ENCODE measurements at regions not wholly inside any gene's neighbourhood (a gene's known extent, or its start where the extent isn't known, plus 50 kb on each side); places are given as distances from the start of the nearest gene placed in this dataset.

DNA sequence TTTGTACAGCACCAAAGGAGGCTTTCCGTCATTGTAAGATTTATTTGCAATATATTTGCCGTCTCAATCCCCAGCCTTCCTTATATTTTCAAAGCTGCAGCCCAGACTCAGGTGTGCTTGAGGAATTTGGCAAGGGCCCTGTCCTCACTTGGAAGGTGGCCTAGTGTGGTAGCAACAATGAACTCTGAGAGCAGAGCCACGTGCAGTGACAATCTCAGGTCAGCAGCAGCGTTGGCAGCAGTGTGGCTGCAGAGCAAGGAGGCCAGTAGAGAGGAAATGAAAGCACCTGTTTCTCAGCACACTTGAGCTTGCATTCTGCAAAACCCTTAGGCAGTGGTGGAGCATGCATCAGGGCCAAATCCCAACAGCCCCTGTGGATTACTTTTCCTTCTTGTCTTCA lies 613.5 kb downstream of the RBFOX1 start:
- H3K27ac ChIP-seq = no peak overlapping the region
- no peaks in the 10 kb centered on the region for H3K9me3 ChIP-seq (ENCODE audit: low read depth)
- no peaks in the 10 kb centered on the region for H3K27me3 ChIP-seq
- DNase-seq (ENCODE audit: low spot score) = no peak
- no peaks in the 10 kb centered on the region for H4K20me1 ChIP-seq (ENCODE audit: insufficient read depth, poor library complexity, severe bottlenecking)
- H3K9me2 ChIP-seq (replicated peaks; ENCODE audit: insufficient read depth) = no peaks in the 10 kb centered on the region
- no peak overlapping the region for H2AFZ ChIP-seq
- TF ChIP-seq EZH2phosphoT487 (IDR thresholded peaks at IDR 0.05; ENCODE audit: low read depth, severe bottlenecking, unreplicated experiment) = no peak
- TF ChIP-seq EZH2 (IDR thresholded peaks at IDR 0.05; ENCODE audit: borderline replicate concordance) = no peak
- TF ChIP-seq, protein P1, sequence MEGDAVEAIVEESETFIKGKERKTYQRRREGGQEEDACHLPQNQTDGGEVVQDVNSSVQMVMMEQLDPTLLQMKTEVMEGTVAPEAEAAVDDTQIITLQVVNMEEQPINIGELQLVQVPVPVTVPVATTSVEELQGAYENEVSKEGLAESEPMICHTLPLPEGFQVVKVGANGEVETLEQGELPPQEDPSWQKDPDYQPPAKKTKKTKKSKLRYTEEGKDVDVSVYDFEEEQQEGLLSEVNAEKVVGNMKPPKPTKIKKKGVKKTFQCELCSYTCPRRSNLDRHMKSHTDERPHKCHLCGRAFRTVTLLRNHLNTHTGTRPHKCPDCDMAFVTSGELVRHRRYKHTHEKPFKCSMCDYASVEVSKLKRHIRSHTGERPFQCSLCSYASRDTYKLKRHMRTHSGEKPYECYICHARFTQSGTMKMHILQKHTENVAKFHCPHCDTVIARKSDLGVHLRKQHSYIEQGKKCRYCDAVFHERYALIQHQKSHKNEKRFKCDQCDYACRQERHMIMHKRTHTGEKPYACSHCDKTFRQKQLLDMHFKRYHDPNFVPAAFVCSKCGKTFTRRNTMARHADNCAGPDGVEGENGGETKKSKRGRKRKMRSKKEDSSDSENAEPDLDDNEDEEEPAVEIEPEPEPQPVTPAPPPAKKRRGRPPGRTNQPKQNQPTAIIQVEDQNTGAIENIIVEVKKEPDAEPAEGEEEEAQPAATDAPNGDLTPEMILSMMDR (IDR thresholded peaks at IDR 0.05; ENCODE audit: poor library complexity) = no peak
- H3K36me3 ChIP-seq (replicated peaks; ENCODE audit: insufficient read depth, low read depth) = no peaks in the 10 kb centered on the region
- H3K4me1 ChIP-seq (ENCODE audit: insufficient read depth) = no peaks in the 10 kb centered on the region
- H3K79me2 ChIP-seq = no peaks in the 10 kb centered on the region
- no peak overlapping the region for H3K4me2 ChIP-seq
- H3K4me3 ChIP-seq = no peak overlapping the region
- 72% methylated on average over 4 of the region's 4 CpGs for WGBS (ENCODE audit: low lambda C conversion rate, missing lambda C conversion rate)

DNA sequence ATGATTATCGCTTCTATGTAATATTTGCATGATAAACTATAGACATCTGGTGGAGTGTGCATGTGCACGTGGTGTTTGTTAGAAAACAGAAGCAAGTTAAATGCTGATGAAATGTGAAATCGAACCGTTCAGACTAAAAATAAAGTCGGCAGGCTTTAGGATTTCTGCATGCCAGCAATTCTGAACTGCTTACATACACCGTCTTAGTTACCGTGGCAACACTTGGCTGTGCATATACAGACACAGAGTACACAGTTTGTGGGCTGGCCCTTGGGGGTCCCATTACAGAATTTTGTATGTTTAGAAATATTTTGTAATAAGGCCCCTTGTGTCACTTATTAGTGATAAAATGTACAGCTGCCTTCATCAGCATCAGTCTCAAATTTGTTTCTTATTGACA lies 605.5 kb downstream of the RBFOX1 start:
- H3K9me2 ChIP-seq (replicated peaks; ENCODE audit: insufficient read depth) = no peaks in the 10 kb centered on the region
- 78% methylated on average over 7 of the region's 7 CpGs for WGBS (ENCODE audit: low lambda C conversion rate, missing lambda C conversion rate)
- H3K4me3 ChIP-seq = no peak overlapping the region
- no peak overlapping the region for H3K4me2 ChIP-seq
- H4K20me1 ChIP-seq (ENCODE audit: insufficient read depth, poor library complexity, severe bottlenecking) = no peaks in the 10 kb centered on the region
- H3K27me3 ChIP-seq = no peaks in the 10 kb centered on the region
- no peaks in the 10 kb centered on the region for H3K36me3 ChIP-seq (replicated peaks; ENCODE audit: insufficient read depth, low read depth)
- DNase-seq (ENCODE audit: low spot score) = peak; percentile 33
- no peaks in the 10 kb centered on the region for H3K9me3 ChIP-seq (ENCODE audit: low read depth)
- TF ChIP-seq, protein P1 (IDR thresholded peaks at IDR 0.05; ENCODE audit: poor library complexity) = no peak
- TF ChIP-seq EZH2 (IDR thresholded peaks at IDR 0.05; ENCODE audit: borderline replicate concordance) = no peak
- no peak for TF ChIP-seq EZH2phosphoT487 (IDR thresholded peaks at IDR 0.05; ENCODE audit: low read depth, severe bottlenecking, unreplicated experiment)
- H3K4me1 ChIP-seq (ENCODE audit: insufficient read depth) = no peaks in the 10 kb centered on the region
- no peaks in the 10 kb centered on the region for H3K79me2 ChIP-seq
- no peak overlapping the region for H3K27ac ChIP-seq
- no peak overlapping the region for H2AFZ ChIP-seq

- TF ChIP-seq, protein P1 (IDR thresholded peaks at IDR 0.05; ENCODE audit: poor library complexity) = peak; percentile 27
- no peak for TF ChIP-seq EZH2 (IDR thresholded peaks at IDR 0.05; ENCODE audit: borderline replicate concordance)
- no peak for TF ChIP-seq EZH2phosphoT487 (IDR thresholded peaks at IDR 0.05; ENCODE audit: low read depth, severe bottlenecking, unreplicated experiment)
- no peaks in the 10 kb centered on the region for H3K9me2 ChIP-seq (replicated peaks; ENCODE audit: insufficient read depth)
- H3K4me2 ChIP-seq = no peak overlapping the region
- H3K27ac ChIP-seq = no peak overlapping the region
- H3K4me1 ChIP-seq (ENCODE audit: insufficient read depth) = no peaks in the 10 kb centered on the region
- no peaks in the 10 kb centered on the region for H3K79me2 ChIP-seq
- H3K36me3 ChIP-seq (replicated peaks; ENCODE audit: insufficient read depth, low read depth) = no peaks in the 10 kb centered on the region
- WGBS (ENCODE audit: low lambda C conversion rate, missing lambda C conversion rate) = 63% methylated on average over 4 of the region's 4 CpGs
- no peak overlapping the region for H3K4me3 ChIP-seq
- peak; percentile 48 for DNase-seq (ENCODE audit: low spot score)
- H3K9me3 ChIP-seq (ENCODE audit: low read depth) = no peaks in the 10 kb centered on the region
- no peak overlapping the region for H2AFZ ChIP-seq
- H4K20me1 ChIP-seq (ENCODE audit: insufficient read depth, poor library complexity, severe bottlenecking) = no peaks in the 10 kb centered on the region
- H3K27me3 ChIP-seq = no peaks in the 10 kb centered on the region
Measured at GRCh38 chr16:7921345-7921744, 588.7 kb downstream of the RBFOX1 start.

GRCh38 chr16:7919782-7920181 lies 587.1 kb downstream of the RBFOX1 start:
- DNase-seq (ENCODE audit: low spot score) = no peak
- H3K79me2 ChIP-seq = no peaks in the 10 kb centered on the region
- H3K36me3 ChIP-seq (replicated peaks; ENCODE audit: insufficient read depth, low read depth) = no peaks in the 10 kb centered on the region
- no peak overlapping the region for H3K27ac ChIP-seq
- H3K9me3 ChIP-seq (ENCODE audit: low read depth) = no peaks in the 10 kb centered on the region
- peaks cover 4% of the 10 kb centered on the region for H3K4me1 ChIP-seq (ENCODE audit: insufficient read depth)
- 83% methylated on average over 2 of the region's 2 CpGs for WGBS (ENCODE audit: low lambda C conversion rate, missing lambda C conversion rate)
- no peak overlapping the region for H2AFZ ChIP-seq
- H3K4me2 ChIP-seq = no peak overlapping the region
- H4K20me1 ChIP-seq (ENCODE audit: insufficient read depth, poor library complexity, severe bottlenecking) = no peaks in the 10 kb centered on the region
- H3K27me3 ChIP-seq = no peaks in the 10 kb centered on the region
- H3K9me2 ChIP-seq (replicated peaks; ENCODE audit: insufficient read depth) = no peaks in the 10 kb centered on the region
- TF ChIP-seq EZH2 (IDR thresholded peaks at IDR 0.05; ENCODE audit: borderline replicate concordance) = no peak
- TF ChIP-seq, protein P1 (IDR thresholded peaks at IDR 0.05; ENCODE audit: poor library complexity) = no peak
- TF ChIP-seq EZH2phosphoT487 (IDR thresholded peaks at IDR 0.05; ENCODE audit: low read depth, severe bottlenecking, unreplicated experiment) = no peak
- H3K4me3 ChIP-seq = no peak overlapping the region
